RPMI7951 (cell line): ENCODE measurements at regions not wholly inside any gene's neighbourhood (a gene's known extent, or its start where the extent isn't known, plus 50 kb on each side); places are given as distances from the start of the nearest gene placed in this dataset.
A peak's percentile ranks its signal among the peaks of the same experiment; 100 is the strongest.

Experiments used
- DNase-seq: peaks from one replicate; pipeline ENCODE4 v3.0.0-alpha.2; 2012; ENCODE audit warnings: low read depth

- no peak for DNase-seq
These were observed 603.8 kb downstream of the PLCL1 start for GRCh38 chr2:198408171-198408570.

GRCh38 chr2:198405311-198405710 lies 600.9 kb downstream of the PLCL1 start:
- DNase-seq, result no peak

- DNase-seq, result no peak
These were observed 597.3 kb downstream of the PLCL1 start for GRCh38 chr2:198401644-198402043.

- no peak for DNase-seq
These were observed 596.6 kb downstream of the PLCL1 start for GRCh38 chr2:198400999-198401398.

GRCh38 chr2:198394208-198394607 lies 589.8 kb downstream of the PLCL1 start:
- no peak for DNase-seq

GRCh38 chr2:198390670-198391069 lies 586.3 kb downstream of the PLCL1 start:
- DNase-seq, result no peak

GRCh38 chr2:198387677-198388076 lies 583.3 kb downstream of the PLCL1 start:
- DNase-seq, result no peak

GRCh38 chr2:198385856-198386255 lies 581.5 kb downstream of the PLCL1 start:
- no peak for DNase-seq

GRCh38 chr2:198385326-198385725 lies 580.9 kb downstream of the PLCL1 start:
- DNase-seq, result no peak

GRCh38 chr2:198383392-198383791 lies 579.0 kb downstream of the PLCL1 start:
- DNase-seq, result no peak

- DNase-seq, result no peak
These were observed 578.4 kb downstream of the PLCL1 start for GRCh38 chr2:198382811-198383210.

- DNase-seq, result peak; percentile 65
These were observed 572.3 kb downstream of the PLCL1 start for GRCh38 chr2:198376677-198377076.

GRCh38 chr2:198375083-198375410 lies 570.7 kb downstream of the PLCL1 start:
- no peak for DNase-seq

- peak; percentile 46 for DNase-seq
These were observed 570.1 kb downstream of the PLCL1 start for GRCh38 chr2:198374375-198375082.

- DNase-seq, result peak; percentile 77
These were observed 567.6 kb downstream of the PLCL1 start for GRCh38 chr2:198371921-198372543.

- DNase-seq, result no peak
These were observed 566.9 kb downstream of the PLCL1 start for GRCh38 chr2:198371329-198371728.

GRCh38 chr2:198368089-198368488 lies 563.7 kb downstream of the PLCL1 start:
- DNase-seq, result no peak

GRCh38 chr2:198362740-198363139 lies 558.3 kb downstream of the PLCL1 start:
- no peak for DNase-seq

GRCh38 chr2:198359308-198359707 lies 554.9 kb downstream of the PLCL1 start:
- no peak for DNase-seq

GRCh38 chr2:198356157-198356556 lies 551.8 kb downstream of the PLCL1 start:
- no peak for DNase-seq

- peak; percentile 9 for DNase-seq
These were observed 547.3 kb downstream of the PLCL1 start for GRCh38 chr2:198351647-198352046.

- DNase-seq, result no peak
These were observed 543.6 kb downstream of the PLCL1 start for GRCh38 chr2:198347946-198348345.

GRCh38 chr2:198347349-198347748 lies 543.0 kb downstream of the PLCL1 start:
- no peak for DNase-seq

- DNase-seq, result no peak
These were observed 539.1 kb downstream of the PLCL1 start for GRCh38 chr2:198343471-198343870.
